IPS-18a (cell line): ENCODE measurements at regions not wholly inside any gene's neighbourhood (a gene's known extent, or its start where the extent isn't known, plus 50 kb on each side); places are given as distances from the start of the nearest gene placed in this dataset.
"Not testable (repeated sequence)": the region's sequence is repeated elsewhere in the genome, so short reads cannot be mapped to it uniquely, and the experiment has no call there.

Source experiments
- H3K27ac ChIP-seq: one replicate; pipeline ENCODE4 v1.5.1; 2013; ENCODE audit warnings: low read length
- H3K27me3 ChIP-seq: one replicate; pipeline ENCODE4 v1.6.1; 2013; ENCODE audit warnings: mild to moderate bottlenecking, low read length; ENCODE audit not compliant: control insufficient read depth, insufficient read depth
- H3K36me3 ChIP-seq: one replicate; pipeline ENCODE4 v1.6.1; 2013; ENCODE audit warnings: low read depth, low read length; ENCODE audit not compliant: control insufficient read depth
- H3K4me1 ChIP-seq: one replicate; pipeline ENCODE4 v1.6.1; 2013; ENCODE audit warnings: low read depth, low read length; ENCODE audit not compliant: control insufficient read depth
- H3K4me3 ChIP-seq: one replicate; pipeline ENCODE4 v1.5.1; 2013; ENCODE audit warnings: low read length
- H3K9ac ChIP-seq: one replicate; pipeline ENCODE4 v1.6.1; 2013; ENCODE audit warnings: mild to moderate bottlenecking, low read length, moderate library complexity
- H3K9me3 ChIP-seq: one replicate; pipeline ENCODE4 v1.6.1; 2013; ENCODE audit warnings: low read depth, low read length; ENCODE audit not compliant: control insufficient read depth

DNA sequence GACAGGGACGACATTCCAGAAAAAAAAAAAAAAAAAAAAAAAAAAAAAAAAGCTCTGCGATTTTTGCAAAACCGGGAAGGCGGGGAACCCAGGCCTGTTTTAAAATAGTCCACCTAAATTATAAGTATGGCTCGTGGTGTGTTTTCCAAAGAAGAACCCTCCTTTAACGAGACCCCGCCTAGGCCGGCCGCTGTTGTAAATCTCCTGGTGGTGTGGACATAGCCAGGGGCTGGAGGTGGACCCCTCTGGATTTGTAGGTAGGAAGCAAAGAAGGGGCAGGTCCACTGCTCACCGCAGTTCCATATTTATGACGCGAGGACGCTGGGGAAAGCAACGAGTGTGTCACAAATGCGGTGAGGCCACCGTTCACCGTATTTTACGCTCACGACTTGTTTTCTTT is 94.0 kb upstream of the SHOX start:
- Histone ChIP-seq H3K4me1 (peaks cover 3% of the 10 kb centered on the region), H3K27me3 (no peaks in the 10 kb centered on the region), H3K4me3 (no peak overlapping the region), H3K27ac (no peak overlapping the region), H3K36me3 (no peaks in the 10 kb centered on the region), H3K9ac (no peak overlapping the region), H3K9me3 (no peaks in the 10 kb centered on the region)

DNA sequence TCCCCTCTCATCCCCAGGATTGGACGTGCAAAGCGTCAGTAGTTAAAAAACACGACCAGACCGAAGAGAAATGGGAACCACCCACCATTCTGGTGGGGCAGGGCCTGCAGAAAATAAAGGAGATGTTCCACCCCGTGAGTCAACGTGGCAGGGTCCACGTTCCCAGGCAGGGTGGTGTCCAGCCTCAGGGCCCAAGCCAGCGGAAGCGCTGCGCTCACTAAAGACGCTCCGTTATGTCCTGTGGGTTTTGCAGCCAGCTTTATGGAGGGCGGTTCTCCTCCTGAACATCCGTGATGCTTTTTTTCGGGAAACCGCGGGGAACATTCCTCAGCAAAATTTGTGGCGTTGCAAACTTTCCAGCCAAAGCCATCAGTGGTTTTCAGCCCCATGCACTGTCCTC is 93.4 kb upstream of the SHOX start:
- Histone ChIP-seq H3K4me1 (no peaks in the 10 kb centered on the region), H3K36me3 (no peaks in the 10 kb centered on the region), H3K27me3 (no peaks in the 10 kb centered on the region), H3K9me3 (no peaks in the 10 kb centered on the region), H3K9ac (no peak overlapping the region), H3K27ac (no peak overlapping the region), H3K4me3 (no peak overlapping the region)

DNA sequence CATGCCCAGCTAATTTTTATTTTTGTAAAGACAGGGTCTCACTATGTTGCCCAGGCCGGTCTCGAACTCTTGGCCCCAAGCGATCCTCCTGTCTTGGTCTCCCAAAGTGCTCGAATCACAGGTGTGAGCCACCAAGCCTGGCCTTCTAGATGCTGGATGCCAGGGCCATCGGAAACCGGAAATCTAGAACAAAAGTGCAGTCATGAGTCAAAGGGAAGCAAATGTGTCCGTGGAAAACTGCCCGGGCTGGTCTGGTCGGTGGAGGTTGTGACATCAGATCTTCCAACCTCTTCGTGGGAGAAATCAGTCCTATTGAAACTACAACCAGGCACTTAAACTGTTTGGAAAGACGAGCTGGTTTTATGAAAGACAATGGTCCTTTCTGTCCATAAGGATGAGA is 92.3 kb upstream of the SHOX start:
- no peak overlapping the region for H3K4me3 ChIP-seq
- H3K36me3 ChIP-seq, result no peaks in the 10 kb centered on the region
- H3K9me3 ChIP-seq, result no peaks in the 10 kb centered on the region
- H3K4me1 ChIP-seq, result no peaks in the 10 kb centered on the region
- no peaks in the 10 kb centered on the region for H3K27me3 ChIP-seq
- H3K9ac ChIP-seq, result no peak overlapping the region
- H3K27ac ChIP-seq, result no peak overlapping the region

DNA sequence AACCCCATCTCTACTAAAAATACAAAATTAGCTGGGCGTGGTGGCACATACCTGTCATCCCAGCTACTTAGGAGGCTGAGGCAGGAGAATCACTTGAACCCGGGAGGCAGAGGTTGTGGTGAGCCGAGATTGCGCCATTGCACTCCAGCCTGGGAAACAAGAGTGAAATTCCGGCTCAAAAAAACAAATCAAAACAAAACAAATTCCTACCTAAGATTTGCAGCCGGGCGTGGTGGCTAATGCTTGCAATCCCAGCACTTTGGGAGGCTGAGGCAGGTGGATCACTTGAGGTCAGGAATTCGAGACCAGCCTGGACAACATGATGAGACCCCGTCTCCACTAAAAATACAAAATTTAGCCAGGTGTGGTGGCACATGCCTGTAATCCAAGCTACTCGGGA is 89.6 kb upstream of the SHOX start:
- H3K9me3 ChIP-seq, H3K27ac ChIP-seq, H3K4me1 ChIP-seq, H3K4me3 ChIP-seq, H3K27me3 ChIP-seq, H3K9ac ChIP-seq, H3K36me3 ChIP-seq: not testable (repeated sequence)

DNA sequence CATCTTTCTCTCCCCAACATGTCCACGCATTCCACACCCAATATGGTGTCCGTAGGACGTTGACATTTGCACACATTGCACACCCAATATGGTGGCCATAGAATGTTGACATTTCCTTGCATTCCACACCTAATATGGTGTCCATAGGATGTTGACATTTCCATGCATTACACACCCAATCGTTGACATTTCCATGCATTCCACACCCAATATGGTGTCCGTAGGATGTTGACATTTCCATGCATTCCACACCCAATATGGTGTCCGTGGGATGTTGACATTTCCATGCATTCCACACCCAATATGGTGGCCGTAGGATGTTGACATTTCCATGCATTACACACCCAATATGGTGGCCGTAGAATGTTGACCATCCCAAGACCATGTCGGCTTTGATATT is 88.4 kb upstream of the SHOX start:
- Histone ChIP-seq H3K27me3 (no peaks in the 10 kb centered on the region), H3K9ac (no peak overlapping the region), H3K27ac (no peak overlapping the region), H3K4me3 (no peak overlapping the region), H3K9me3 (no peaks in the 10 kb centered on the region), H3K36me3 (no peaks in the 10 kb centered on the region), H3K4me1 (no peaks in the 10 kb centered on the region)

DNA sequence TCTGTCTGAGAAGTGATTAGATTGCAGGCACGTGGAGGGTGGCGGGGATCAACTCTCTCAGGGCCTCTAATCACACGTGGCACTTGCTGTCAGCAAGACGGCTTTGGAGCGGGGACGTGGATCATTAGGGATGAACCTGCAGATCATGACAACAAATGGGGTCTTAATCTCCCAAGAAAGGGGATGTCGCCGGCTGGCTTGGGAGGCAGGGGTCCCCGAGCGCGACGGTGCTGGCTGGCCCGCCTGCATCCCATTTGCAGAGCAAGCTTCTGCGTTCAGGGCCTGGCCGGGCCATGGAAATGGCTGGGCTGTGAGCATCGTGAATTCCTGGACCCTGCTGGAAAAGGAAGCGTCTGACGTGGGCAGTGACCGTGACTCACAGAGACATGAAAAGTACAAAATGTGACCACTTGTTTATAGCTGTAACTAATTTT is 85.1 kb upstream of the SHOX start:
- Histone ChIP-seq H3K36me3 (no peaks in the 10 kb centered on the region), H3K9me3 (no peaks in the 10 kb centered on the region)

DNA sequence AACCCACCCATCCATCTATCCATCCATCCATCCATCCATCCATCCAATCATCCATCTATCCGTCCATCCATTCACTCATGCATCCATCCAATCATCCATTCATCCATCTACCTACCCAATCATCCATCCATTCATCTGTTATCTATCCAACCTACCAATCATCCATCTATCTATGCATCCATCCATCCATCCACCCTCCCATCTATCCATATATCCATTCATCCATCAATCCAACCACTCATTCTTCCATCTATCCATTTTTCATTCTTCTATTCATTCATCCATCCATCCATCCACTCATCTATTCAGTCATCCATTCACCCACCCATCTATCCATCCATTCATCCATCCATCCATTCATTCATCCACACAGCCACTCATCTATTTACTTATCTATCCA is 80.1 kb upstream of the SHOX start:
- H3K27ac ChIP-seq, result no peak overlapping the region
- H3K36me3 ChIP-seq, result no peaks in the 10 kb centered on the region
- H3K27me3 ChIP-seq, result no peaks in the 10 kb centered on the region
- H3K9ac ChIP-seq, result no peak overlapping the region
- peaks cover 6% of the 10 kb centered on the region for H3K9me3 ChIP-seq
- H3K4me3 ChIP-seq, result no peak overlapping the region
- H3K4me1 ChIP-seq, result no peaks in the 10 kb centered on the region

More for the DNA sequence above, 85.1 kb upstream of the SHOX start:
- no peaks in the 10 kb centered on the region for H3K27me3 ChIP-seq
- no peak overlapping the region for H3K9ac ChIP-seq
- no peaks in the 10 kb centered on the region for H3K4me1 ChIP-seq
- H3K4me3 ChIP-seq, result no peak overlapping the region
- no peak overlapping the region for H3K27ac ChIP-seq

DNA sequence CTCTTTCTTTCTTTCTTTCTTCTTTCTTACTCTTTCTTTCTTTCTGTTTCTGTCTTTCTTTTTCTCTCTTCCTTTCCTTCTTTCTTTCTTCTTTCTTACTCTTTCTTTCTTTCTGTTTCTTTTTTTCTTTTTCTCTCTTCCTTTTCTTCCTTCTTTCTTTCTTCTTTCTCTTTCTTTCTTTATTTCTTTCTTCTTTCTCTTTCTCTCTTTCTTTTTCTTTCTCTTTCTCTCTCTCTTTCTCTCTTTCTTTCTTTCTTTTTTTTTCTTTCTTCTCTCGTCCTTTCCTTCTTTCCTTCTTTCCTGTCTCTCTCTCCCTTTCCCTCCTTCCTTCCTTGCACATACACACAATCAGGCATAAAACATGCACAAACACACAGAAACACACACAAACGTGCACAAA is 79.3 kb upstream of the SHOX start:
- Histone ChIP-seq H3K4me1 (no peaks in the 10 kb centered on the region), H3K9ac (no peak overlapping the region), H3K27ac (no peak overlapping the region), H3K9me3 (peaks cover 6% of the 10 kb centered on the region), H3K4me3 (no peak overlapping the region), H3K36me3 (no peaks in the 10 kb centered on the region), H3K27me3 (no peaks in the 10 kb centered on the region)

DNA sequence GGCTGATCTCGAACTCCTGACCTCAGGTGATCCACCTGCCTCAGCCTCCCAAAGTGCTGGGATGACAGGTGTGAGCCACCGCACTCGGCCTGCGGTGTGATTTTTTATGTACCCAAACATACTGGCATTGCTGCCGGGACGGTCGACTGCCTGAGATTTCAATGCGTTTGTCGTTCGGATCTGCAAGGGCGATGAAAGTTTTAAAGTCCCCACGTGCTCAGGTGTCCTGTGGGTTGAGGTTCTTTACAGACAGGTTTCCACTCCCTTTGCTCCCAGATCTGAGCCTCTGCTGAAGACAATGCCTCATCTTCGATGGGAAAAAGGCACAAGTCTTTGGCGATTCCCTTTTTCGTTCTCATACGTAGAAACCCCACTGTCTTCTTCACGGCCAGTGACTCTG is 78.1 kb upstream of the SHOX start:
- H3K4me1 ChIP-seq, result no peaks in the 10 kb centered on the region
- H3K36me3 ChIP-seq, result no peaks in the 10 kb centered on the region
- no peak overlapping the region for H3K4me3 ChIP-seq
- no peak overlapping the region for H3K27ac ChIP-seq
- H3K9ac ChIP-seq, result no peak overlapping the region
- H3K9me3 ChIP-seq, result peaks cover 6% of the 10 kb centered on the region
- H3K27me3 ChIP-seq, result no peaks in the 10 kb centered on the region

DNA sequence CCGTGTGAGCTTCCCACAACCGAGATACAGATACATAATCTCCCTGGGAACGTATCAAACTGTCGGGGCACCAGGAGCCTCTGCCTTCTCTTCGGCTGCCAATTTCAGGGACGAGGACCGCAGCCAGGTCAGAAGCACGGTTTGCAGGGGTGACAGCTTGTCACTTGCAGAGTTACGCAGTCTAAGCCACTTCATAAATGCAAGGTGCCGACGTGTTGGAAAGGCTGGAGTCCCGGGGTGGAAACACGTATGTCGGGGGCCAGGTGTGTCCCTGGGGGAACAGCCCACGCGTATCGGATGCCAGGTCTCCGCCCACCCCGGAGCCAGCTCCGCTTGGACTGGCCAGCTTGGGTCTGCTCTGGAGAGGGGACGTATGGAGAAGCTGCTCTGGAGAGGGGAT is 76.3 kb upstream of the SHOX start:
- H3K27me3 ChIP-seq, result no peaks in the 10 kb centered on the region
- no peaks in the 10 kb centered on the region for H3K36me3 ChIP-seq
- no peaks in the 10 kb centered on the region for H3K4me1 ChIP-seq
- no peak overlapping the region for H3K27ac ChIP-seq
- H3K9me3 ChIP-seq, result peaks cover 11% of the 10 kb centered on the region
- H3K9ac ChIP-seq, result no peak overlapping the region
- H3K4me3 ChIP-seq, result no peak overlapping the region

DNA sequence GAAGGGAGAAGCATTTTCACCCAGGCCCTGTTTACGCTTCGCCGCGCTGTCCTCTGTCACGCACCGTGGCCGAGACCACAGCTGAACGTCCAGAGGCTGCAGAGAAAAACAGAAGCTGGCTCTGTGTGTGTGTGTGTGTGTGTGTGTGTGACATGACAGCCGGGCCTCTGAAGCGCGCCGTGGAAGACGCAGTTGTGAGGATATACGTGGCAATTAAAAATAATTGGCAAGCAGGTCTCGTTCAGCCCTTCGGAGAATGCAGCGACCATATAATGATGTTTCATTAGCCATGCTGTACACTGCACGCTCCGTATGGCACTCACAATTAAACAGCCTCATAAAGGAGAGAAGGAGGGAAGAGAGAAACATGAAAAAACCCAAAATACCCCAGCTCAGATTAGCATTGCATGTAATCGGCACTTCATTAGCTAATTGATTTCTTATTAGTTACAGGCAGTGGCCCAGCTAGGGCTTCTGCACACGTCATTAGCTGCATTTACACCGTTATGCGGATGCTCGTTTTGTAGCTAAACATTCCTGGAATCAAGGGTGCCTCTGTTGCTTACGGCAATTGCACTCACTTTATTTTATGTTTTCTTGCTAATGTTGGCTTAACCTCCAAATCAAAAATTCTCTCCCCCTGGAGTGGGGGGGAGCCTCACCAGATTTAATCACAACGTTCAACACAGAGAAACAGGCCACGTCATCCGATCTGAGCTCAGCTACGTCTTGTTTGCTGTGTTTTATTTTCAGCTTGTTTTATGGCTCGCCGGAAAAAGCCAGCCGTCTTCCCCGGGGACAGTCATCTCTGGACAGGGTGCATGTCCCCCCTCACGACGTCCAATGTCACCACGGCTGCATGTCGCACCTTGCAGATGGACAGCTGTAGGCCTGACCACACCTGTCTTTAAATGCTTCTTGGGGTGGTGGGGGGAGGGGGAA is 74.6 kb upstream of the SHOX start:
- Histone ChIP-seq H3K4me1 (no peaks in the 10 kb centered on the region), H3K9me3 (peaks cover 11% of the 10 kb centered on the region)

DNA sequence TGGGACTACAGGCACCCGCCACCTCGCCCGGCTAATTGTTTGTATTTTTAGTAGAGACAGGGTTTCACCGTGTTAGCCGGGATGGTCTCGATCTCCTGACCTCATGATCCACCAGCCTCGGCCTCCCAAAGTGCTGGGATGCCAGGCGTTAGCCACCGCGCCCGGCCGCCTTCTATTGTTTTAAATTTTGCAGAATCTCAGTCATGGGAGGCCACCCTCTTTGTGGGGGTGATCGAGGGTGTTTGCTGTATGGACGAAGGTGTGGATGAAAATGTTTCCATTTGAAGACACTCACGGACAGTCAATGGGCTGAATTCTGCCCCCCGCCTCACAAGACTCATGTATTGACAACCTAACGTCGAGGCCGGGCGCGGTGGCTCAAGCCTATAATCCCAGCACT is 73.0 kb upstream of the SHOX start:
- not testable (repeated sequence) for H3K27me3 ChIP-seq, H3K4me3 ChIP-seq, H3K36me3 ChIP-seq, H3K9ac ChIP-seq, H3K4me1 ChIP-seq, H3K27ac ChIP-seq, H3K9me3 ChIP-seq

More for the DNA sequence above, 74.6 kb upstream of the SHOX start:
- Histone ChIP-seq H3K4me3 (no peak overlapping the region), H3K27me3 (no peaks in the 10 kb centered on the region), H3K9ac (no peak overlapping the region), H3K36me3 (no peaks in the 10 kb centered on the region), H3K27ac (no peak overlapping the region)
